Urinary bladder (tissue), 3 donors: ENCODE measurements at regions not wholly inside any gene's neighbourhood (a gene's known extent, or its start where the extent isn't known, plus 50 kb on each side); places are given as distances from the start of the nearest gene placed in this dataset.
A peak's percentile ranks its signal among the peaks of the same experiment; 100 is the strongest.

ENCODE experiments used
- DNase-seq: peaks from one replicate; pipeline ENCODE4 v3.0.0-alpha.2; 2015; ENCODE audit errors: extremely low spot score
- H3K27ac ChIP-seq: one replicate; pipeline ENCODE4 v1.5.1; 2013; ENCODE audit warnings: low read depth, mild to moderate bottlenecking, moderate library complexity
- H3K36me3 ChIP-seq: one replicate; pipeline ENCODE4 v1.6.1; 2013; ENCODE audit warnings: mild to moderate bottlenecking, moderate library complexity; ENCODE audit not compliant: insufficient read depth
- H3K4me1 ChIP-seq: one replicate; pipeline ENCODE4 v1.6.1; 2013; ENCODE audit warnings: mild to moderate bottlenecking, moderate library complexity; ENCODE audit not compliant: insufficient read depth
- H3K4me3 ChIP-seq: one replicate; pipeline ENCODE4 v1.5.1; 2013; ENCODE audit warnings: low read depth, low read length
- WGBS: extraction: QIAGEN DNeasy Blood & Tissue Kit; methylation state at CpG from one replicate; pipeline ENCODE4 v1.1.7; 2013; 5-methylcytosine and 5-hydroxymethylcytosine counted together
- donor health status: healthy with polysubstance abuse.
- donor health status: healthy.

GRCh38 chr1:55839221-55839620 is 624.1 kb upstream of the USP24 start:
- no peaks in the 10 kb centered on the region for H3K4me1 ChIP-seq
- no peaks in the 10 kb centered on the region for H3K36me3 ChIP-seq
- H3K27ac ChIP-seq, result no peak overlapping the region
- DNase-seq, result no peak
- H3K4me3 ChIP-seq, result no peak overlapping the region
- 98% methylated on average over 1 of the region's 1 CpG for WGBS

- 79% methylated on average over 3 of the region's 3 CpGs for WGBS
- Histone ChIP-seq H3K27ac (no peak overlapping the region), H3K4me1 (no peaks in the 10 kb centered on the region), H3K4me3 (no peak overlapping the region), H3K36me3 (no peaks in the 10 kb centered on the region)
- DNase-seq, result no peak
These were observed 620.9 kb upstream of the USP24 start for GRCh38 chr1:55836086-55836485.

GRCh38 chr1:55833529-55834091 is 618.4 kb upstream of the USP24 start:
- peak overlapping the region; percentile 56 for H3K27ac ChIP-seq
- no peak overlapping the region for H3K4me3 ChIP-seq
- WGBS, result 24% methylated on average over 2 of the region's 2 CpGs
- no peaks in the 10 kb centered on the region for H3K36me3 ChIP-seq
- no peaks in the 10 kb centered on the region for H3K4me1 ChIP-seq
- DNase-seq, result peak; percentile 66

GRCh38 chr1:55831759-55832158 is 616.6 kb upstream of the USP24 start:
- no peak overlapping the region for H3K4me3 ChIP-seq
- DNase-seq, result no peak
- no peaks in the 10 kb centered on the region for H3K36me3 ChIP-seq
- H3K27ac ChIP-seq, result no peak overlapping the region
- 85% methylated on average over 3 of the region's 3 CpGs for WGBS
- no peaks in the 10 kb centered on the region for H3K4me1 ChIP-seq

- no peak overlapping the region for H3K27ac ChIP-seq
- 56% methylated on average over 5 of the region's 5 CpGs for WGBS
These were observed 612.9 kb upstream of the USP24 start for GRCh38 chr1:55828044-55828443.

GRCh38 chr1:55827350-55827749 is 612.2 kb upstream of the USP24 start:
- 64% methylated on average over 4 of the region's 4 CpGs for WGBS
- H3K36me3 ChIP-seq, result no peaks in the 10 kb centered on the region
- no peaks in the 10 kb centered on the region for H3K4me1 ChIP-seq
- DNase-seq, result no peak
- no peak overlapping the region for H3K27ac ChIP-seq
- H3K4me3 ChIP-seq, result no peak overlapping the region

More at GRCh38 chr1:55828044-55828443, 612.9 kb upstream of the USP24 start:
- no peak for DNase-seq
- H3K4me3 ChIP-seq, result no peak overlapping the region
- no peaks in the 10 kb centered on the region for H3K4me1 ChIP-seq
- H3K36me3 ChIP-seq, result no peaks in the 10 kb centered on the region

GRCh38 chr1:55826381-55827080 is 611.4 kb upstream of the USP24 start:
- WGBS, result 55% methylated on average over 4 of the region's 4 CpGs
- no peaks in the 10 kb centered on the region for H3K36me3 ChIP-seq
- no peak for DNase-seq
- H3K27ac ChIP-seq, result no peak overlapping the region
- H3K4me3 ChIP-seq, result no peak overlapping the region
- H3K4me1 ChIP-seq, result no peaks in the 10 kb centered on the region

- WGBS, result 82% methylated on average over 1 of the region's 1 CpG
- Histone ChIP-seq H3K4me3 (no peak overlapping the region), H3K27ac (no peak overlapping the region), H3K36me3 (no peaks in the 10 kb centered on the region), H3K4me1 (no peaks in the 10 kb centered on the region)
- DNase-seq, result no peak
These were observed 610.3 kb upstream of the USP24 start for GRCh38 chr1:55825461-55825860.

GRCh38 chr1:55824251-55824640 is 609.1 kb upstream of the USP24 start:
- no peak overlapping the region for H3K27ac ChIP-seq
- H3K4me3 ChIP-seq, result no peak overlapping the region
- H3K36me3 ChIP-seq, result no peaks in the 10 kb centered on the region
- no peak for DNase-seq
- no peaks in the 10 kb centered on the region for H3K4me1 ChIP-seq

- Histone ChIP-seq H3K36me3 (no peaks in the 10 kb centered on the region), H3K27ac (no peak overlapping the region), H3K4me3 (no peak overlapping the region), H3K4me1 (no peaks in the 10 kb centered on the region)
- 82% methylated on average over 6 of the region's 6 CpGs for WGBS
- no peak for DNase-seq
These were observed 608.5 kb upstream of the USP24 start for GRCh38 chr1:55823541-55824250.

GRCh38 chr1:55822891-55823290 is 607.7 kb upstream of the USP24 start:
- H3K4me3 ChIP-seq, result no peak overlapping the region
- no peaks in the 10 kb centered on the region for H3K4me1 ChIP-seq
- H3K36me3 ChIP-seq, result no peaks in the 10 kb centered on the region
- 56% methylated on average over 2 of the region's 2 CpGs for WGBS
- no peak for DNase-seq
- H3K27ac ChIP-seq, result no peak overlapping the region

- no peaks in the 10 kb centered on the region for H3K4me1 ChIP-seq
- no peak overlapping the region for H3K27ac ChIP-seq
- no peak for DNase-seq
- WGBS, result 90% methylated on average over 2 of the region's 2 CpGs
- no peaks in the 10 kb centered on the region for H3K36me3 ChIP-seq
- H3K4me3 ChIP-seq, result no peak overlapping the region
These were observed 606.1 kb upstream of the USP24 start for GRCh38 chr1:55821234-55821633.

- Histone ChIP-seq H3K4me3 (no peak overlapping the region), H3K4me1 (no peaks in the 10 kb centered on the region), H3K36me3 (no peaks in the 10 kb centered on the region), H3K27ac (no peak overlapping the region)
- WGBS, result 81% methylated on average over 3 of the region's 3 CpGs
- no peak for DNase-seq
These were observed 605.3 kb upstream of the USP24 start for GRCh38 chr1:55820501-55820900.

- Histone ChIP-seq H3K4me1 (no peaks in the 10 kb centered on the region), H3K27ac (no peak overlapping the region), H3K36me3 (no peaks in the 10 kb centered on the region), H3K4me3 (no peak overlapping the region)
- no peak for DNase-seq
These were observed 603.8 kb upstream of the USP24 start for GRCh38 chr1:55819011-55819410.
